Retina (tissue), 1 donor: ENCODE measurements at regions not wholly inside any gene's neighbourhood (a gene's known extent, or its start where the extent isn't known, plus 50 kb on each side); places are given as distances from the start of the nearest gene placed in this dataset.
"Not testable (repeated sequence)": the region's sequence is repeated elsewhere in the genome, so short reads cannot be mapped to it uniquely, and the experiment has no call there.

Experiments
- DNase-seq: peaks from one replicate; pipeline ENCODE4 v3.0.0-alpha.2; 2016

- DNase-seq = no peak
These were observed 149.4 kb upstream of the STK32A start for GRCh38 chr5:147085409-147085808.

- no peak for DNase-seq
These were observed 142.8 kb upstream of the STK32A start for GRCh38 chr5:147092044-147092443.

GRCh38 chr5:147093138-147093537 is 141.7 kb upstream of the STK32A start:
- DNase-seq = no peak

GRCh38 chr5:147095740-147096139 is 139.1 kb upstream of the STK32A start:
- no peak for DNase-seq

- peak; percentile 63 for DNase-seq
These were observed 136.5 kb upstream of the STK32A start for GRCh38 chr5:147098233-147098790.

- DNase-seq = no peak
These were observed 133.0 kb upstream of the STK32A start for GRCh38 chr5:147101659-147102369.

GRCh38 chr5:147112899-147113298 is 121.9 kb upstream of the STK32A start:
- DNase-seq = no peak

GRCh38 chr5:147113967-147114366 is 120.9 kb upstream of the STK32A start:
- no peak for DNase-seq

- DNase-seq = not testable (repeated sequence)
These were observed 95.1 kb upstream of the STK32A start for GRCh38 chr5:147139759-147140158.

GRCh38 chr5:147140558-147140957 is 94.3 kb upstream of the STK32A start:
- DNase-seq = no peak

GRCh38 chr5:147141580-147141979 is 93.2 kb upstream of the STK32A start:
- DNase-seq = not testable (repeated sequence)

GRCh38 chr5:147143215-147143614 is 91.6 kb upstream of the STK32A start:
- no peak for DNase-seq

GRCh38 chr5:147145328-147145727 is 89.5 kb upstream of the STK32A start:
- no peak for DNase-seq

- DNase-seq = no peak
These were observed 86.1 kb upstream of the STK32A start for GRCh38 chr5:147148715-147149114.

- DNase-seq = peak; percentile 73
These were observed 82.7 kb upstream of the STK32A start for GRCh38 chr5:147152086-147152485.

GRCh38 chr5:147154809-147155208 is 80.0 kb upstream of the STK32A start:
- DNase-seq = no peak

GRCh38 chr5:147156012-147156411 is 78.8 kb upstream of the STK32A start:
- no peak for DNase-seq

GRCh38 chr5:147160902-147161700 is 73.7 kb upstream of the STK32A start:
- DNase-seq = no peak

GRCh38 chr5:147162740-147163139 is 72.1 kb upstream of the STK32A start:
- DNase-seq = no peak

- DNase-seq = no peak
These were observed 67.3 kb upstream of the STK32A start for GRCh38 chr5:147167529-147167928.

GRCh38 chr5:147168578-147169327 is 66.1 kb upstream of the STK32A start:
- no peak for DNase-seq

GRCh38 chr5:147169399-147169798 is 65.4 kb upstream of the STK32A start:
- peak; percentile 17 for DNase-seq

GRCh38 chr5:147169901-147170300 is 64.9 kb upstream of the STK32A start:
- no peak for DNase-seq
